MM.1S (cell line): ENCODE measurements at regions not wholly inside any gene's neighbourhood (a gene's known extent, or its start where the extent isn't known, plus 50 kb on each side); places are given as distances from the start of the nearest gene placed in this dataset.

Source experiments
- EZH2 ChIP-seq: fragments of 300-600 bp; sonication (generic); optimal IDR thresholded peaks from 2 replicates; pipeline ENCODE3; 2017; ENCODE audit warnings: low read depth, mild to moderate bottlenecking, antibody characterized with exemption, low read length, mixed read lengths
- TF ChIP-seq, protein P1 (sequence below): fragments of 300-600 bp; sonication (generic); IDR thresholded peaks from 2 replicates; pipeline ENCODE4 v1.5.1; 2016; ENCODE audit warnings: antibody characterized with exemption, low read length, mixed read lengths

DNA sequence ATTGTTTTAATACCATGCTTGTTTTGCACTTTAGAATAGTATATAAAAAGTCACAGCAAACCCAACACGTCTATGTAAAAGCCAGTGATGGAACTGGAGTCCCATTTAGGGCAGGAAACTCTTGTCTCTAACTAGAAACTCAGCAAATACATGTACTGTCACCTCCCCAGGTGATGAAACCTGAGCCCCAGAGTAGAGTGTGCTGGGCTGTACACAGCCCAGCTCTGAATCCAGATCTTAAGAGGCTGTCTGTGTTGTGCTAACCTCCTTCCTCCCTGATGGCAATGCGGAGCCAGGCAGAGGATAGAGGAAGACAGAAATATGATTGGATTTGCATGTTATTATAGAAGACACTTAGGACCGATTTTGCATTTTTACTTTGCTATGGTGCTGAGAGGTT lies 317.5 kb upstream of the TRIB2 start:
- TF ChIP-seq, protein P1, sequence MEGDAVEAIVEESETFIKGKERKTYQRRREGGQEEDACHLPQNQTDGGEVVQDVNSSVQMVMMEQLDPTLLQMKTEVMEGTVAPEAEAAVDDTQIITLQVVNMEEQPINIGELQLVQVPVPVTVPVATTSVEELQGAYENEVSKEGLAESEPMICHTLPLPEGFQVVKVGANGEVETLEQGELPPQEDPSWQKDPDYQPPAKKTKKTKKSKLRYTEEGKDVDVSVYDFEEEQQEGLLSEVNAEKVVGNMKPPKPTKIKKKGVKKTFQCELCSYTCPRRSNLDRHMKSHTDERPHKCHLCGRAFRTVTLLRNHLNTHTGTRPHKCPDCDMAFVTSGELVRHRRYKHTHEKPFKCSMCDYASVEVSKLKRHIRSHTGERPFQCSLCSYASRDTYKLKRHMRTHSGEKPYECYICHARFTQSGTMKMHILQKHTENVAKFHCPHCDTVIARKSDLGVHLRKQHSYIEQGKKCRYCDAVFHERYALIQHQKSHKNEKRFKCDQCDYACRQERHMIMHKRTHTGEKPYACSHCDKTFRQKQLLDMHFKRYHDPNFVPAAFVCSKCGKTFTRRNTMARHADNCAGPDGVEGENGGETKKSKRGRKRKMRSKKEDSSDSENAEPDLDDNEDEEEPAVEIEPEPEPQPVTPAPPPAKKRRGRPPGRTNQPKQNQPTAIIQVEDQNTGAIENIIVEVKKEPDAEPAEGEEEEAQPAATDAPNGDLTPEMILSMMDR, result no peak
- TF ChIP-seq EZH2, result no peak
